ENCODE measurements at regions not wholly inside any gene's neighbourhood (a gene's known extent, or its start where the extent isn't known, plus 50 kb on each side); places are given as distances from the start of the nearest gene placed in this dataset.

DNA sequence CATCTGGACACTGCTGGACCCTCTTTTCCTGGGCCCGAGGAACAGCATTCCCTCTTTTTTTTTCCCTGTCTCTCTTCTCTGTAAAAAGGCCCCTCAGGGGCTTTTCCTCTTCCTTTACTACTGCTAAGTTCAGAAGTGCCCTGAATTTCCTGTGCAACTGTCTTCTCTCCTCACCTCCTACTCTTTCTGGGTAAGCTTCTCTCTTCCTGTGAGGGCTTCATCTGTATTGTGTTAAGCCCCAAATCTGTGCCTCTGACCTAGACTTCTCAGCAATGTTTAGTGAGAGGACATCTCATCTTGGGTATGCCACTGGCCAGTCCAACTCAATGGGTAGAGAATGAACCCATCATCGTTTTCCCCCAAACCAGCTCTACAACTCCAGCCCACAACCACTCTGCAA, 174.2 kb downstream of the PTEN start:
- no peaks in the 10 kb centered on the region for H3F3A ChIP-seq (ENCODE audit: insufficient read depth)
- H2AFZ ChIP-seq (ENCODE audit: low read depth, low read length, severe bottlenecking) = no peak overlapping the region
- H3K4me2 ChIP-seq (ENCODE audit: low read depth, low read length, poor library complexity, severe bottlenecking) = no peak overlapping the region
- no peaks in the 10 kb centered on the region for H3K9me3 ChIP-seq (ENCODE audit: insufficient read depth, low read length)
- no peaks in the 10 kb centered on the region for H3K9me2 ChIP-seq (replicated peaks; ENCODE audit: insufficient read depth, low read length)
- H3K9ac ChIP-seq (ENCODE audit: low read length) = no peak overlapping the region
- H3K27me3 ChIP-seq (ENCODE audit: low read length) = no peaks in the 10 kb centered on the region
- H3K36me3 ChIP-seq (ENCODE audit: low read length) = no peaks in the 10 kb centered on the region
- no peaks in the 10 kb centered on the region for H3K79me2 ChIP-seq (ENCODE audit: insufficient read depth, low read length)
- TF ChIP-seq EZH2phosphoT487 (conservative IDR thresholded peaks at IDR 0.05; ENCODE audit: low read length) = no peak
- TF ChIP-seq, protein P1, sequence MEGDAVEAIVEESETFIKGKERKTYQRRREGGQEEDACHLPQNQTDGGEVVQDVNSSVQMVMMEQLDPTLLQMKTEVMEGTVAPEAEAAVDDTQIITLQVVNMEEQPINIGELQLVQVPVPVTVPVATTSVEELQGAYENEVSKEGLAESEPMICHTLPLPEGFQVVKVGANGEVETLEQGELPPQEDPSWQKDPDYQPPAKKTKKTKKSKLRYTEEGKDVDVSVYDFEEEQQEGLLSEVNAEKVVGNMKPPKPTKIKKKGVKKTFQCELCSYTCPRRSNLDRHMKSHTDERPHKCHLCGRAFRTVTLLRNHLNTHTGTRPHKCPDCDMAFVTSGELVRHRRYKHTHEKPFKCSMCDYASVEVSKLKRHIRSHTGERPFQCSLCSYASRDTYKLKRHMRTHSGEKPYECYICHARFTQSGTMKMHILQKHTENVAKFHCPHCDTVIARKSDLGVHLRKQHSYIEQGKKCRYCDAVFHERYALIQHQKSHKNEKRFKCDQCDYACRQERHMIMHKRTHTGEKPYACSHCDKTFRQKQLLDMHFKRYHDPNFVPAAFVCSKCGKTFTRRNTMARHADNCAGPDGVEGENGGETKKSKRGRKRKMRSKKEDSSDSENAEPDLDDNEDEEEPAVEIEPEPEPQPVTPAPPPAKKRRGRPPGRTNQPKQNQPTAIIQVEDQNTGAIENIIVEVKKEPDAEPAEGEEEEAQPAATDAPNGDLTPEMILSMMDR (IDR thresholded peaks at IDR 0.05; ENCODE audit: insufficient read depth, low read length, poor library complexity, severe bottlenecking) = no peak
- no peak overlapping the region for H3K4me3 ChIP-seq (ENCODE audit: insufficient read depth, low read length, poor library complexity, severe bottlenecking)
- no peaks in the 10 kb centered on the region for H4K20me1 ChIP-seq (ENCODE audit: low read depth, low read length)
- H3K27ac ChIP-seq (ENCODE audit: low read depth, low read length) = no peak overlapping the region

DNA sequence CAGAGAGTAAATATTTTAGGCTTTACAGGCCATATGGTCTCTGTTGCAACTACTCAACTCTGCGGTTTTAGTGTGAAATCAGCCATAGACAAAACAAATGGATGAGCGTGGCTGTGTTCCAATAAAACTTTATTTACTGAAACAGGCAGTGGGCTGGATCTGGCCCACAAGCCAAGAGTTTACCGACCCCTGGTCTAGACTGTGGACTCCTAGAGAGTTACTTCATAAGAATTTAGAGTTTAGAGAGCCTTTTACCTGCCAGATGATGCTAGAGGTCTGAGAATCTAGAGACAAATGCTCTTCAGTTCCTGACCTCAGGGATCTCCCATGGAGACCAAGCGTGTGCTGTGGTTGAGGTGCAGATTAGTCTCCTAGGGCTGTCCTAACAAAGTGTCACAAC, 174.8 kb downstream of the PTEN start:
- Histone ChIP-seq H3F3A (ENCODE audit: insufficient read depth) (no peaks in the 10 kb centered on the region), H3K36me3 (ENCODE audit: low read length) (no peaks in the 10 kb centered on the region), H3K9me3 (ENCODE audit: insufficient read depth, low read length) (no peaks in the 10 kb centered on the region), H3K79me2 (ENCODE audit: insufficient read depth, low read length) (no peaks in the 10 kb centered on the region), H3K27ac (ENCODE audit: low read depth, low read length) (no peak overlapping the region), H4K20me1 (ENCODE audit: low read depth, low read length) (no peaks in the 10 kb centered on the region), H2AFZ (ENCODE audit: low read depth, low read length, severe bottlenecking) (no peak overlapping the region), H3K4me3 (ENCODE audit: insufficient read depth, low read length, poor library complexity, severe bottlenecking) (no peak overlapping the region), H3K9me2 (replicated peaks; ENCODE audit: insufficient read depth, low read length) (no peaks in the 10 kb centered on the region), H3K27me3 (ENCODE audit: low read length) (no peaks in the 10 kb centered on the region), H3K4me2 (ENCODE audit: low read depth, low read length, poor library complexity, severe bottlenecking) (no peak overlapping the region), H3K9ac (ENCODE audit: low read length) (no peak overlapping the region)
- TF ChIP-seq, protein P1 (IDR thresholded peaks at IDR 0.05; ENCODE audit: insufficient read depth, low read length, poor library complexity, severe bottlenecking) = no peak
- no peak for TF ChIP-seq EZH2phosphoT487 (conservative IDR thresholded peaks at IDR 0.05; ENCODE audit: low read length)

DNA sequence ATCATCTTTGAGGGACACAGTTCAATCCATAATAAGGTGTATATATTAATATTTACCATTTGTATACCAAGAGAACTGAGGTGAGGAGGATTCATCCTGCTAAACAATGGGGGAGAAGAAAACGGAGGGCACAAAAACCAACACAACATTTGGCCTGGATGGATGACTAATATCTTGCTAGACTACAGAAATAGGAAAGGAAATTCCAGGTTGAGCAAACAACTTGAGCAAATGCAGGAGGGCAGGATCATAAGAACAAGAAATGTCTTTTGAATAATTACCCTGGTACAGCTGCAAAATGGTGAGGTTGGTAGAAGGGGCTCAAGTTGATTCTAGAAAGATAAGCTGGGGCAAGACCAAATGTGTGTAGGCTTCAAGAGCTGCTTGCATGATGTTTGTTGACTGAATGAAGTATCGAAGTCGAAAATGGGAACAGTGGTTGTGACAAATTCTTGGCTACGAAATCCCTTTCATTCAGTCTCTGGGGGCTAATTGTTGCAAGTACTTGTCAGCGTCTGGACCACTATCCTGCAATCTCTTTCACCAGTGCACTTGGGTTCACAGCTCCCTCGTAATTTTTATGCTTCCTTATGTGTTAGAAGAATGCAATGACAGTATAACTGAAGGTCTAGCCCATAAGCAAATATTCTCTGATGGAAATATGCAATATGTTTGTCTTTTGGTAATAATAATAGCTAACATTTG, 176.2 kb downstream of the PTEN start:
- Histone ChIP-seq H3K9me3 (ENCODE audit: insufficient read depth, low read length) (no peaks in the 10 kb centered on the region), H3K4me2 (ENCODE audit: low read depth, low read length, poor library complexity, severe bottlenecking) (no peak overlapping the region), H3K9ac (ENCODE audit: low read length) (no peak overlapping the region), H2AFZ (ENCODE audit: low read depth, low read length, severe bottlenecking) (no peak overlapping the region), H3F3A (ENCODE audit: insufficient read depth) (no peaks in the 10 kb centered on the region), H3K36me3 (ENCODE audit: low read length) (no peaks in the 10 kb centered on the region), H3K79me2 (ENCODE audit: insufficient read depth, low read length) (no peaks in the 10 kb centered on the region), H4K20me1 (ENCODE audit: low read depth, low read length) (no peaks in the 10 kb centered on the region), H3K9me2 (replicated peaks; ENCODE audit: insufficient read depth, low read length) (no peaks in the 10 kb centered on the region), H3K27ac (ENCODE audit: low read depth, low read length) (no peak overlapping the region), H3K4me3 (ENCODE audit: insufficient read depth, low read length, poor library complexity, severe bottlenecking) (no peak overlapping the region), H3K27me3 (ENCODE audit: low read length) (no peaks in the 10 kb centered on the region)
- TF ChIP-seq, protein P1 (IDR thresholded peaks at IDR 0.05; ENCODE audit: insufficient read depth, low read length, poor library complexity, severe bottlenecking) = no peak
- TF ChIP-seq EZH2phosphoT487 (conservative IDR thresholded peaks at IDR 0.05; ENCODE audit: low read length) = no peak

All from SU-DHL-6 (cell line).